HEK293 (cell line): ENCODE measurements at regions not wholly inside any gene's neighbourhood (a gene's known extent, or its start where the extent isn't known, plus 50 kb on each side); places are given as distances from the start of the nearest gene placed in this dataset.
"Not testable (repeated sequence)": the region's sequence is repeated elsewhere in the genome, so short reads cannot be mapped to it uniquely, and the experiment has no call there.

ENCODE experiments used
- CTCF ChIA-PET: fragments of 350-600 bp; formaldehyde crosslinking; extraction: SDS; loops from one replicate; lab custom pipeline; 2021; ENCODE audit warnings: antibody characterized with exemption; lab: Yijun Ruan, JAX
- POLR2A ChIA-PET: fragments of 300-600 bp; formaldehyde crosslinking; extraction: SDS; loops from one replicate; lab custom pipeline; 2020; ENCODE audit warnings: antibody characterized with exemption, inconsistent platforms; lab: Yijun Ruan, JAX
- H3K27ac ChIP-seq: fragments of 200-500 bp; sonication (Bioruptor generic); 2 replicates; pipeline ENCODE4 v1.5.1; 2014; ENCODE audit warnings: low read depth, low read length, control low read depth, inconsistent platforms; ENCODE audit errors: extremely low read depth
- H3K36me3 ChIP-seq, 2 experiments: fragments of 200-500 bp in 1 of 2; sonication (Bioruptor generic) in 1 of 2; 1 replicate in 1 of 2; 2 replicates in 1 of 2; pipeline ENCODE4 v1.5.1; 2014 to 2017; ENCODE audit warnings: inconsistent platforms in 2 of 2, low read length in 2 of 2; ENCODE audit not compliant: control insufficient read depth in 2 of 2, insufficient read depth in 1 of 2
- H3K4me1 ChIP-seq: fragments of 200-500 bp; sonication (Bioruptor generic); 2 replicates; pipeline ENCODE4 v1.5.1; 2014; ENCODE audit warnings: mild to moderate bottlenecking, low read length, inconsistent platforms; ENCODE audit not compliant: control insufficient read depth, insufficient read depth
- H3K4me3 ChIP-seq: 2 replicates; pipeline ENCODE4 v1.5.1; 2011; ENCODE audit warnings: low read depth, mild to moderate bottlenecking, control low read depth, low read length, moderate library complexity
- H3K9me3 ChIP-seq: fragments of 200-500 bp; sonication (Bioruptor generic); 2 replicates; pipeline ENCODE4 v1.5.1; 2014; ENCODE audit warnings: low read depth, low read length, inconsistent platforms; ENCODE audit not compliant: control insufficient read depth, insufficient read depth
- EGR2 ChIP-seq: fragments of 450-650 bp; formaldehyde crosslinking; IDR thresholded peaks from 2 replicates; pipeline ENCODE4 v1.5.1; 2016; ENCODE audit warnings: low read depth, missing biosample characterization, missing genetic modification characterization
- SETDB1 ChIP-seq: IDR thresholded peaks from one replicate; pipeline ENCODE4 v1.6.1; 2017; ENCODE audit warnings: mild to moderate bottlenecking, low read length, moderate library complexity, mixed read lengths; ENCODE audit not compliant: insufficient read length
- TRIM28 ChIP-seq: IDR thresholded peaks from 2 replicates; pipeline ENCODE4 v1.6.1; 2011; ENCODE audit warnings: low read length, control low read depth, borderline replicate concordance
- WT1 ChIP-seq: fragments of 450-650 bp; formaldehyde crosslinking; IDR thresholded peaks from 2 replicates; pipeline ENCODE4 v1.5.1; 2016; ENCODE audit warnings: missing biosample characterization, missing genetic modification characterization
- ZBTB21 ChIP-seq: fragments of 450-650 bp; formaldehyde crosslinking; IDR thresholded peaks from 2 replicates; pipeline ENCODE4 v1.5.1; 2017; ENCODE audit warnings: missing biosample characterization, missing genetic modification characterization
- ZBTB7A ChIP-seq: fragments of 450-650 bp; formaldehyde crosslinking; IDR thresholded peaks from 2 replicates; pipeline ENCODE4 v1.5.1; 2016; ENCODE audit warnings: low read depth, missing biosample characterization, missing genetic modification characterization
- ZFHX2 ChIP-seq: fragments of 450-650 bp; formaldehyde crosslinking; conservative IDR thresholded peaks from 2 replicates; pipeline ENCODE4 v1.5.1; 2016; ENCODE audit warnings: missing biosample characterization, missing genetic modification characterization
- ZNF121 ChIP-seq: fragments of 450-650 bp; formaldehyde crosslinking; IDR thresholded peaks from 2 replicates; pipeline ENCODE4 v1.5.1; 2016; ENCODE audit warnings: missing biosample characterization, missing genetic modification characterization
- ZNF138 ChIP-seq: fragments of 450-650 bp; formaldehyde crosslinking; IDR thresholded peaks from 2 replicates; pipeline ENCODE4 v1.5.1; 2016; ENCODE audit warnings: missing biosample characterization, missing genetic modification characterization, borderline replicate concordance
- ZNF16 ChIP-seq: fragments of 450-650 bp; formaldehyde crosslinking; IDR thresholded peaks from 2 replicates; pipeline ENCODE4 v1.5.1; 2016; ENCODE audit warnings: low read depth, missing biosample characterization, missing genetic modification characterization
- ZNF174 ChIP-seq: fragments of 450-650 bp; formaldehyde crosslinking; IDR thresholded peaks from 2 replicates; pipeline ENCODE4 v1.5.0; 2017; ENCODE audit warnings: missing biosample characterization, mild to moderate bottlenecking, missing genetic modification characterization
- ZNF202 ChIP-seq: fragments of 450-650 bp; formaldehyde crosslinking; IDR thresholded peaks from 2 replicates; pipeline ENCODE4 v1.5.1; 2016; ENCODE audit warnings: missing biosample characterization, missing genetic modification characterization, borderline replicate concordance
- ZNF266 ChIP-seq: fragments of 450-650 bp; formaldehyde crosslinking; IDR thresholded peaks from 2 replicates; pipeline ENCODE4 v1.5.1; 2016; ENCODE audit warnings: missing biosample characterization, missing genetic modification characterization, low read depth
- ZNF324 ChIP-seq: fragments of 450-650 bp; formaldehyde crosslinking; IDR thresholded peaks from 2 replicates; pipeline ENCODE4 v1.5.1; 2016; ENCODE audit warnings: missing biosample characterization, missing genetic modification characterization
- ZNF341 ChIP-seq: fragments of 450-650 bp; formaldehyde crosslinking; IDR thresholded peaks from 2 replicates; pipeline ENCODE4; 2016; ENCODE audit warnings: low read depth, missing biosample characterization, missing genetic modification characterization
- ZNF354C ChIP-seq: fragments of 450-650 bp; formaldehyde crosslinking; IDR thresholded peaks from 2 replicates; pipeline ENCODE4 v1.5.1; 2016; ENCODE audit warnings: missing biosample characterization, missing genetic modification characterization, low read depth, borderline replicate concordance
- ZNF510 ChIP-seq: fragments of 450-650 bp; formaldehyde crosslinking; IDR thresholded peaks from 2 replicates; pipeline ENCODE4 v1.5.1; 2018; ENCODE audit warnings: mild to moderate bottlenecking, missing genetic modification characterization, missing biosample characterization; ENCODE audit not compliant: insufficient replicate concordance
- ZNF529 ChIP-seq: fragments of 450-650 bp; formaldehyde crosslinking; IDR thresholded peaks from 2 replicates; pipeline ENCODE4 v1.5.1; 2017; ENCODE audit warnings: missing genetic modification characterization, missing biosample characterization; ENCODE audit not compliant: insufficient replicate concordance
- ZNF585B ChIP-seq: fragments of 450-650 bp; formaldehyde crosslinking; IDR thresholded peaks from 2 replicates; pipeline ENCODE4 v1.5.1; 2016; ENCODE audit warnings: missing biosample characterization, missing genetic modification characterization
- ZNF623 ChIP-seq: fragments of 450-650 bp; formaldehyde crosslinking; IDR thresholded peaks from 2 replicates; pipeline ENCODE4 v1.5.1; 2016; ENCODE audit warnings: missing biosample characterization, missing genetic modification characterization
- ZNF843 ChIP-seq: fragments of 450-650 bp; formaldehyde crosslinking; IDR thresholded peaks from 2 replicates; pipeline ENCODE4 v1.5.1; 2016; ENCODE audit warnings: missing biosample characterization, missing genetic modification characterization
- ZSCAN18 ChIP-seq: fragments of 450-650 bp; formaldehyde crosslinking; IDR thresholded peaks from 2 replicates; pipeline ENCODE4 v1.5.1; 2016; ENCODE audit warnings: missing biosample characterization, missing genetic modification characterization
- ZSCAN23 ChIP-seq: fragments of 450-650 bp; formaldehyde crosslinking; IDR thresholded peaks from 2 replicates; pipeline ENCODE4 v1.5.1; 2016; ENCODE audit warnings: missing biosample characterization, missing genetic modification characterization
- TF ChIP-seq, protein P1 (sequence below): fragments of 450-650 bp; formaldehyde crosslinking; IDR thresholded peaks from 2 replicates; pipeline ENCODE4 v1.5.1; 2017; ENCODE audit warnings: missing biosample characterization, missing genetic modification characterization
- TF ChIP-seq, protein P2 (sequence below): fragments of 450-650 bp; formaldehyde crosslinking; IDR thresholded peaks from 2 replicates; pipeline ENCODE4 v1.5.1; 2016; ENCODE audit warnings: missing biosample characterization, missing genetic modification characterization

GRCh38 chr2:240260664-240261063 is 120.2 kb upstream of the OTOS start (continued):
- TF ChIP-seq ZNF202 (no peak), ZBTB7A (tag by site-specific recombination) (no peak), ZNF341 (tag by site-specific recombination) (no peak), ZNF138 (no peak), ZBTB21 (tag by site-specific recombination) (no peak), ZNF266 (tag by site-specific recombination) (no peak), EGR2 (tag by site-specific recombination) (no peak), ZSCAN18 (tag by site-specific recombination) (no peak), WT1 (no peak)
- TF ChIP-seq, protein P1, sequence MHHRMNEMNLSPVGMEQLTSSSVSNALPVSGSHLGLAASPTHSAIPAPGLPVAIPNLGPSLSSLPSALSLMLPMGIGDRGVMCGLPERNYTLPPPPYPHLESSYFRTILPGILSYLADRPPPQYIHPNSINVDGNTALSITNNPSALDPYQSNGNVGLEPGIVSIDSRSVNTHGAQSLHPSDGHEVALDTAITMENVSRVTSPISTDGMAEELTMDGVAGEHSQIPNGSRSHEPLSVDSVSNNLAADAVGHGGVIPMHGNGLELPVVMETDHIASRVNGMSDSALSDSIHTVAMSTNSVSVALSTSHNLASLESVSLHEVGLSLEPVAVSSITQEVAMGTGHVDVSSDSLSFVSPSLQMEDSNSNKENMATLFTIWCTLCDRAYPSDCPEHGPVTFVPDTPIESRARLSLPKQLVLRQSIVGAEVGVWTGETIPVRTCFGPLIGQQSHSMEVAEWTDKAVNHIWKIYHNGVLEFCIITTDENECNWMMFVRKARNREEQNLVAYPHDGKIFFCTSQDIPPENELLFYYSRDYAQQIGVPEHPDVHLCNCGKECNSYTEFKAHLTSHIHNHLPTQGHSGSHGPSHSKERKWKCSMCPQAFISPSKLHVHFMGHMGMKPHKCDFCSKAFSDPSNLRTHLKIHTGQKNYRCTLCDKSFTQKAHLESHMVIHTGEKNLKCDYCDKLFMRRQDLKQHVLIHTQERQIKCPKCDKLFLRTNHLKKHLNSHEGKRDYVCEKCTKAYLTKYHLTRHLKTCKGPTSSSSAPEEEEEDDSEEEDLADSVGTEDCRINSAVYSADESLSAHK (tag by site-specific recombination): no peak
- TF ChIP-seq, all 188 proteins: peak for 0

DNA sequence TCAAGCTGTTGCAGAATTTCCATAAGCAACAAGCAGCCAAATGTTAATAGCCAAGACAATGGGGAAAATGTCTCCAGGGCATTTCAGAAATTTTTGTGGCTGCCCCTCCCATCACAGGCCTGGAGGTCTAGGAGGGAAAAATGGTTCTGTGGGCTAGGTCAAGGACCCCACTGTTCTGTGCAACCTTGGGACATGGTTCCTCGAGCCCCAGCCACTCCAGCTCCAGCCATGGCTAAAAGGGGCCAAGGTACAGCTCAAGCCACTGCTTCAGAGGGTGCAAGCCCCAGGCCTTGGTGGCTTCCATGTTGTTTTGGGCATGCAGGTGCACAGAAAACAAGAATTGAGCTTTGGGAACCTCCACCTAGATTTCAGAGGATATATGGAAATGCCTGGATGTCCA is 122.1 kb upstream of the OTOS start:
- H3K4me3 ChIP-seq, H3K27ac ChIP-seq, H3K36me3 ChIP-seq: not testable (repeated sequence)
- TF ChIP-seq ZNF585B (tag by site-specific recombination) (peak; percentile 90), SETDB1 (peak; percentile 80), TRIM28 (peak; percentile 42; the same call in 1 of the 2 replicates)
- TF ChIP-seq, all 188 proteins: peak for 3; not testable (repeated sequence) for 185
- H3K9me3 ChIP-seq, POLR2A ChIA-PET, CTCF ChIA-PET, H3K4me1 ChIP-seq: not testable (repeated sequence)

GRCh38 chr2:240269380-240269779 is 128.9 kb upstream of the OTOS start:
- CTCF ChIA-PET: interaction anchor here (0.5 kb wide), 1 partner anchor 446 kb away, joined by 3 read pairs; no protein-coding TSS in a partner anchor
- no peak for TF ChIP-seq ZNF324 (tag by site-specific recombination)
- no peak for TF ChIP-seq ZNF174 (tag by site-specific recombination)
- no peak for TF ChIP-seq ZNF354C (tag by site-specific recombination)
- TF ChIP-seq ZNF529 (tag by site-specific recombination): no peak
- TF ChIP-seq TRIM28: no peak
- TF ChIP-seq ZNF16 (tag by site-specific recombination): no peak
- TF ChIP-seq EGR2 (tag by site-specific recombination): peak; percentile 31; the same call in 1 of the 2 replicates
- no peak for TF ChIP-seq ZSCAN23 (tag by site-specific recombination)
- TF ChIP-seq ZNF510: no peak
- 0 out of 2 replicates have a peak, but pooled peaks have one; percentile 20 for TF ChIP-seq ZFHX2 (tag by site-specific recombination)
- TF ChIP-seq ZNF121 (tag by site-specific recombination): no peak
- no peak for TF ChIP-seq ZNF623 (tag by site-specific recombination)
- no peak for TF ChIP-seq ZNF843 (tag by site-specific recombination)
- TF ChIP-seq, protein P2, sequence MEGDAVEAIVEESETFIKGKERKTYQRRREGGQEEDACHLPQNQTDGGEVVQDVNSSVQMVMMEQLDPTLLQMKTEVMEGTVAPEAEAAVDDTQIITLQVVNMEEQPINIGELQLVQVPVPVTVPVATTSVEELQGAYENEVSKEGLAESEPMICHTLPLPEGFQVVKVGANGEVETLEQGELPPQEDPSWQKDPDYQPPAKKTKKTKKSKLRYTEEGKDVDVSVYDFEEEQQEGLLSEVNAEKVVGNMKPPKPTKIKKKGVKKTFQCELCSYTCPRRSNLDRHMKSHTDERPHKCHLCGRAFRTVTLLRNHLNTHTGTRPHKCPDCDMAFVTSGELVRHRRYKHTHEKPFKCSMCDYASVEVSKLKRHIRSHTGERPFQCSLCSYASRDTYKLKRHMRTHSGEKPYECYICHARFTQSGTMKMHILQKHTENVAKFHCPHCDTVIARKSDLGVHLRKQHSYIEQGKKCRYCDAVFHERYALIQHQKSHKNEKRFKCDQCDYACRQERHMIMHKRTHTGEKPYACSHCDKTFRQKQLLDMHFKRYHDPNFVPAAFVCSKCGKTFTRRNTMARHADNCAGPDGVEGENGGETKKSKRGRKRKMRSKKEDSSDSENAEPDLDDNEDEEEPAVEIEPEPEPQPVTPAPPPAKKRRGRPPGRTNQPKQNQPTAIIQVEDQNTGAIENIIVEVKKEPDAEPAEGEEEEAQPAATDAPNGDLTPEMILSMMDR (tag by site-specific recombination): no peak
- TF ChIP-seq, all 188 proteins: peak for 2

More at GRCh38 chr2:240269380-240269779, 128.9 kb upstream of the OTOS start:
- no peaks in the 10 kb centered on the region for H3K36me3 ChIP-seq
- no peak overlapping the region for H3K27ac ChIP-seq
- POLR2A ChIA-PET: interaction anchor here (1.1 kb wide), 1 partner anchor 38 kb away, joined by 4 read pairs; no protein-coding TSS in a partner anchor
- no peaks in the 10 kb centered on the region for H3K4me1 ChIP-seq
- H3K4me3 ChIP-seq: no peak overlapping the region
- H3K9me3 ChIP-seq: no peaks in the 10 kb centered on the region
